WTC11 (cell line): ENCODE measurements at regions not wholly inside any gene's neighbourhood (a gene's known extent, or its start where the extent isn't known, plus 50 kb on each side); places are given as distances from the start of the nearest gene placed in this dataset.

ENCODE experiments used
- ATAC-seq: fragments of 200-7000 bp; cut with Tn5 transposase; 2 replicates; pipeline ENCODE4 v1.10.0; 2021; ENCODE audit warnings: mild to moderate bottlenecking, moderate library complexity
- CTCF ChIA-PET: fragments of 300-600 bp; sonication (Branson Sonifier 250); formaldehyde crosslinking; loops from one replicate; lab custom pipeline; 2021; ENCODE audit warnings: antibody characterized with exemption; lab: Charles Lee
- POLR2A ChIA-PET: fragments of 350-600 bp; sonication (Branson Sonifier 250); formaldehyde crosslinking; loops from one replicate; lab custom pipeline; 2021; ENCODE audit warnings: antibody characterized with exemption; lab: Charles Lee
- DNase-seq: peaks from one replicate; pipeline ENCODE4 v3.0.0; 2021; ENCODE audit warnings: low spot score
- H3K27ac Mint-ChIP-seq: 2 replicates; pipeline ENCODE4 v1.8.0; 2021; ENCODE audit warnings: mixed read lengths
- H3K27me3 Mint-ChIP-seq: 2 replicates; pipeline ENCODE4 v1.8.0; 2021; ENCODE audit warnings: low read depth, mild to moderate bottlenecking, moderate library complexity, mixed read lengths
- H3K36me3 Mint-ChIP-seq: 2 replicates; pipeline ENCODE4 v1.8.0; 2021; ENCODE audit warnings: mixed read lengths
- H3K4me1 Mint-ChIP-seq: 2 replicates; pipeline ENCODE4 v1.8.0; 2022; ENCODE audit warnings: mixed read lengths
- H3K4me3 Mint-ChIP-seq: 2 replicates; pipeline ENCODE4 v1.8.0; 2021; ENCODE audit warnings: mild to moderate bottlenecking, moderate library complexity, mixed read lengths
- H3K9me3 Mint-ChIP-seq: 2 replicates; pipeline ENCODE4 v1.8.0; 2021; ENCODE audit warnings: mixed read lengths
- ATF2 ChIP-seq: sonication (generic); formaldehyde crosslinking; IDR thresholded peaks from 2 replicates; pipeline ENCODE4 v1.8.1; 2022; ENCODE audit warnings: low read depth, missing genetic modification reagents, borderline replicate concordance
- CREB1 ChIP-seq: sonication (generic); formaldehyde crosslinking; IDR thresholded peaks from 2 replicates; pipeline ENCODE4 v1.8.0; 2023; ENCODE audit warnings: mild to moderate bottlenecking, missing genetic modification reagents
- CREM ChIP-seq: sonication (generic); formaldehyde crosslinking; IDR thresholded peaks from 2 replicates; pipeline ENCODE4 v1.8.1; 2022; ENCODE audit warnings: mild to moderate bottlenecking, missing genetic modification reagents, moderate library complexity
- E2F1 ChIP-seq: sonication (generic); formaldehyde crosslinking; IDR thresholded peaks from 2 replicates; pipeline ENCODE4 v1.8.0; 2022; ENCODE audit warnings: mild to moderate bottlenecking, missing genetic modification reagents
- ELF4 ChIP-seq: sonication (generic); formaldehyde crosslinking; IDR thresholded peaks from 2 replicates; pipeline ENCODE4 v1.8.1; 2022; ENCODE audit warnings: low read depth, mild to moderate bottlenecking, moderate library complexity, missing genetic modification reagents
- ESRRA ChIP-seq: sonication (generic); formaldehyde crosslinking; IDR thresholded peaks from 2 replicates; pipeline ENCODE4 v1.8.1; 2022; ENCODE audit warnings: mild to moderate bottlenecking, missing genetic modification reagents, borderline replicate concordance
- FOXJ3 ChIP-seq: sonication (generic); formaldehyde crosslinking; IDR thresholded peaks from 2 replicates; pipeline ENCODE4 v1.9.0; 2021; ENCODE audit warnings: missing genetic modification reagents, mild to moderate bottlenecking, borderline replicate concordance
- GRHL2 ChIP-seq: fragments of 250-450 bp; sonication (Bioruptor Pico); IDR thresholded peaks from 2 replicates; pipeline ENCODE4 v1.8.0; 2022; ENCODE audit warnings: mild to moderate bottlenecking, moderate library complexity; ENCODE audit not compliant: insufficient replicate concordance, severe bottlenecking
- IRF1 ChIP-seq: sonication (generic); formaldehyde crosslinking; IDR thresholded peaks from 2 replicates; pipeline ENCODE4 v1.8.0; 2023; ENCODE audit warnings: missing genetic modification reagents
- KAT7 ChIP-seq: sonication (generic); formaldehyde crosslinking; IDR thresholded peaks from 2 replicates; pipeline ENCODE4 v1.8.1; 2023; ENCODE audit warnings: missing genetic modification reagents, mild to moderate bottlenecking, borderline replicate concordance
- MAX ChIP-seq: sonication (generic); formaldehyde crosslinking; IDR thresholded peaks from 2 replicates; pipeline ENCODE4 v1.8.0; 2022; ENCODE audit warnings: mild to moderate bottlenecking, missing genetic modification reagents
- NFYB ChIP-seq: sonication (generic); formaldehyde crosslinking; conservative IDR thresholded peaks from 2 replicates; pipeline ENCODE4 v1.8.0; 2022; ENCODE audit warnings: low read depth, missing genetic modification reagents
- NR1H2 ChIP-seq: sonication (generic); formaldehyde crosslinking; IDR thresholded peaks from 2 replicates; pipeline ENCODE4 v1.9.0; 2021; ENCODE audit warnings: mild to moderate bottlenecking, moderate library complexity, missing genetic modification reagents
- RELA ChIP-seq: sonication (generic); formaldehyde crosslinking; IDR thresholded peaks from 2 replicates; pipeline ENCODE4 v1.8.1; 2022; ENCODE audit warnings: missing genetic modification reagents, mild to moderate bottlenecking, borderline replicate concordance
- RORB ChIP-seq: fragments of 250-450 bp; sonication (Bioruptor Pico); IDR thresholded peaks from 2 replicates; pipeline ENCODE4 v1.9.0; 2021; ENCODE audit warnings: mild to moderate bottlenecking
- TCF7 ChIP-seq: sonication (generic); formaldehyde crosslinking; IDR thresholded peaks from 2 replicates; pipeline ENCODE4 v1.8.0; 2022; ENCODE audit warnings: mild to moderate bottlenecking, low read depth, missing genetic modification reagents, moderate library complexity
- ZNF671 ChIP-seq: fragments of 250-450 bp; sonication (Bioruptor Pico); IDR thresholded peaks from 2 replicates; pipeline ENCODE4 v1.8.0; 2021; ENCODE audit warnings: mild to moderate bottlenecking
- TF ChIP-seq, protein P1 (sequence below): sonication (generic); formaldehyde crosslinking; IDR thresholded peaks from 2 replicates; pipeline ENCODE4 v1.8.1; 2023; ENCODE audit warnings: mild to moderate bottlenecking, missing genetic modification reagents, moderate library complexity
- TF ChIP-seq, protein P2 (sequence below): sonication (generic); formaldehyde crosslinking; conservative IDR thresholded peaks from 2 replicates; pipeline ENCODE4 v1.8.1; 2023; ENCODE audit warnings: mild to moderate bottlenecking, low read depth, missing genetic modification reagents, moderate library complexity
- TF ChIP-seq, protein P3 (sequence below): sonication (generic); formaldehyde crosslinking; IDR thresholded peaks from 2 replicates; pipeline ENCODE4 v1.8.0; 2023; ENCODE audit warnings: missing genetic modification reagents, mild to moderate bottlenecking, borderline replicate concordance
- TF ChIP-seq, protein P4 (sequence below): fragments of 200-600 bp; IDR thresholded peaks from 2 replicates; pipeline ENCODE4 v1.8.0; 2022; ENCODE audit warnings: antibody characterized with exemption

GRCh38 chr5:160961038-160961437 lies 109.0 kb upstream of the ATP10B start:
- TF ChIP-seq RELA = no peak
- TF ChIP-seq ZNF671 = no peak
- TF ChIP-seq NR1H2 (CRISPR knock-in tag) = no peak
- TF ChIP-seq, protein P1, sequence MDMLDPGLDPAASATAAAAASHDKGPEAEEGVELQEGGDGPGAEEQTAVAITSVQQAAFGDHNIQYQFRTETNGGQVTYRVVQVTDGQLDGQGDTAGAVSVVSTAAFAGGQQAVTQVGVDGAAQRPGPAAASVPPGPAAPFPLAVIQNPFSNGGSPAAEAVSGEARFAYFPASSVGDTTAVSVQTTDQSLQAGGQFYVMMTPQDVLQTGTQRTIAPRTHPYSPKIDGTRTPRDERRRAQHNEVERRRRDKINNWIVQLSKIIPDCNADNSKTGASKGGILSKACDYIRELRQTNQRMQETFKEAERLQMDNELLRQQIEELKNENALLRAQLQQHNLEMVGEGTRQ = no peak
- TF ChIP-seq TCF7 (CRISPR knock-in tag) = no peak
- Mint-ChIP-seq H3K9me3 (no peaks in the 10 kb centered on the region), H3K27me3 (no peaks in the 10 kb centered on the region), H3K27ac (no peak overlapping the region), H3K36me3 (no peaks in the 10 kb centered on the region), H3K4me1 (no peaks in the 10 kb centered on the region), H3K4me3 (no peak overlapping the region)
- ATAC-seq = no peak
- ChIA-PET CTCF (no interaction called here), POLR2A (no interaction called here)
- no peak for DNase-seq

DNA sequence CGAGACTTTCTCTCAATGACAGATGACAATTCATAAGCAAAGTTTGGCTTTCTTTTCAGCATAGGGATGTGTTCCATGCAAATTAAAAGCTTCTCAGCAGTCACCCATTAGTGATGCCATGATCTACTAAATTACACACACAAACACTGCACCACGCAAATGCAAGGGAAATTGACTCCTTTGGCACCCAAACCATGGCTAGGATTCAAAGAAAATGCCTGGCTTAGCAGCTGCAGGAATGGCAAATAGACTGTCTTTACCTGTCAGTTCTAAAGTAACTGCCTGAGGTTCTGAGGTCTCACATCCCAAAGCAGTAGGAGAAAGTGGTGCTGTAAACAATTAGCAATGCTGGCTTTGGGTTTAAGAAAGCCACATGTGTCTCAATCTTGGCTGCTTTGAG lies 108.6 kb upstream of the ATP10B start:
- ChIA-PET CTCF (no interaction called here), POLR2A (no interaction called here)
- DNase-seq (no peak), ATAC-seq (no peak)
- H3K4me3 Mint-ChIP-seq = no peak overlapping the region
- no peaks in the 10 kb centered on the region for H3K27me3 Mint-ChIP-seq
- no peak overlapping the region for H3K27ac Mint-ChIP-seq
- H3K4me1 Mint-ChIP-seq = no peaks in the 10 kb centered on the region
- H3K36me3 Mint-ChIP-seq = no peaks in the 10 kb centered on the region
- H3K9me3 Mint-ChIP-seq = no peaks in the 10 kb centered on the region
- no peak for TF ChIP-seq ESRRA (CRISPR knock-in tag)
- TF ChIP-seq, protein P2, sequence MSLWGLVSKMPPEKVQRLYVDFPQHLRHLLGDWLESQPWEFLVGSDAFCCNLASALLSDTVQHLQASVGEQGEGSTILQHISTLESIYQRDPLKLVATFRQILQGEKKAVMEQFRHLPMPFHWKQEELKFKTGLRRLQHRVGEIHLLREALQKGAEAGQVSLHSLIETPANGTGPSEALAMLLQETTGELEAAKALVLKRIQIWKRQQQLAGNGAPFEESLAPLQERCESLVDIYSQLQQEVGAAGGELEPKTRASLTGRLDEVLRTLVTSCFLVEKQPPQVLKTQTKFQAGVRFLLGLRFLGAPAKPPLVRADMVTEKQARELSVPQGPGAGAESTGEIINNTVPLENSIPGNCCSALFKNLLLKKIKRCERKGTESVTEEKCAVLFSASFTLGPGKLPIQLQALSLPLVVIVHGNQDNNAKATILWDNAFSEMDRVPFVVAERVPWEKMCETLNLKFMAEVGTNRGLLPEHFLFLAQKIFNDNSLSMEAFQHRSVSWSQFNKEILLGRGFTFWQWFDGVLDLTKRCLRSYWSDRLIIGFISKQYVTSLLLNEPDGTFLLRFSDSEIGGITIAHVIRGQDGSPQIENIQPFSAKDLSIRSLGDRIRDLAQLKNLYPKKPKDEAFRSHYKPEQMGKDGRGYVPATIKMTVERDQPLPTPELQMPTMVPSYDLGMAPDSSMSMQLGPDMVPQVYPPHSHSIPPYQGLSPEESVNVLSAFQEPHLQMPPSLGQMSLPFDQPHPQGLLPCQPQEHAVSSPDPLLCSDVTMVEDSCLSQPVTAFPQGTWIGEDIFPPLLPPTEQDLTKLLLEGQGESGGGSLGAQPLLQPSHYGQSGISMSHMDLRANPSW (CRISPR knock-in tag) = no peak
- TF ChIP-seq FOXJ3 (CRISPR knock-in tag) = no peak
- TF ChIP-seq ATF2 = no peak
- TF ChIP-seq, protein P3, sequence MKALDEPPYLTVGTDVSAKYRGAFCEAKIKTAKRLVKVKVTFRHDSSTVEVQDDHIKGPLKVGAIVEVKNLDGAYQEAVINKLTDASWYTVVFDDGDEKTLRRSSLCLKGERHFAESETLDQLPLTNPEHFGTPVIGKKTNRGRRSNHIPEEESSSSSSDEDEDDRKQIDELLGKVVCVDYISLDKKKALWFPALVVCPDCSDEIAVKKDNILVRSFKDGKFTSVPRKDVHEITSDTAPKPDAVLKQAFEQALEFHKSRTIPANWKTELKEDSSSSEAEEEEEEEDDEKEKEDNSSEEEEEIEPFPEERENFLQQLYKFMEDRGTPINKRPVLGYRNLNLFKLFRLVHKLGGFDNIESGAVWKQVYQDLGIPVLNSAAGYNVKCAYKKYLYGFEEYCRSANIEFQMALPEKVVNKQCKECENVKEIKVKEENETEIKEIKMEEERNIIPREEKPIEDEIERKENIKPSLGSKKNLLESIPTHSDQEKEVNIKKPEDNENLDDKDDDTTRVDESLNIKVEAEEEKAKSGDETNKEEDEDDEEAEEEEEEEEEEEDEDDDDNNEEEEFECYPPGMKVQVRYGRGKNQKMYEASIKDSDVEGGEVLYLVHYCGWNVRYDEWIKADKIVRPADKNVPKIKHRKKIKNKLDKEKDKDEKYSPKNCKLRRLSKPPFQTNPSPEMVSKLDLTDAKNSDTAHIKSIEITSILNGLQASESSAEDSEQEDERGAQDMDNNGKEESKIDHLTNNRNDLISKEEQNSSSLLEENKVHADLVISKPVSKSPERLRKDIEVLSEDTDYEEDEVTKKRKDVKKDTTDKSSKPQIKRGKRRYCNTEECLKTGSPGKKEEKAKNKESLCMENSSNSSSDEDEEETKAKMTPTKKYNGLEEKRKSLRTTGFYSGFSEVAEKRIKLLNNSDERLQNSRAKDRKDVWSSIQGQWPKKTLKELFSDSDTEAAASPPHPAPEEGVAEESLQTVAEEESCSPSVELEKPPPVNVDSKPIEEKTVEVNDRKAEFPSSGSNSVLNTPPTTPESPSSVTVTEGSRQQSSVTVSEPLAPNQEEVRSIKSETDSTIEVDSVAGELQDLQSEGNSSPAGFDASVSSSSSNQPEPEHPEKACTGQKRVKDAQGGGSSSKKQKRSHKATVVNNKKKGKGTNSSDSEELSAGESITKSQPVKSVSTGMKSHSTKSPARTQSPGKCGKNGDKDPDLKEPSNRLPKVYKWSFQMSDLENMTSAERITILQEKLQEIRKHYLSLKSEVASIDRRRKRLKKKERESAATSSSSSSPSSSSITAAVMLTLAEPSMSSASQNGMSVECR (CRISPR knock-in tag) = no peak
- TF ChIP-seq, protein P4, sequence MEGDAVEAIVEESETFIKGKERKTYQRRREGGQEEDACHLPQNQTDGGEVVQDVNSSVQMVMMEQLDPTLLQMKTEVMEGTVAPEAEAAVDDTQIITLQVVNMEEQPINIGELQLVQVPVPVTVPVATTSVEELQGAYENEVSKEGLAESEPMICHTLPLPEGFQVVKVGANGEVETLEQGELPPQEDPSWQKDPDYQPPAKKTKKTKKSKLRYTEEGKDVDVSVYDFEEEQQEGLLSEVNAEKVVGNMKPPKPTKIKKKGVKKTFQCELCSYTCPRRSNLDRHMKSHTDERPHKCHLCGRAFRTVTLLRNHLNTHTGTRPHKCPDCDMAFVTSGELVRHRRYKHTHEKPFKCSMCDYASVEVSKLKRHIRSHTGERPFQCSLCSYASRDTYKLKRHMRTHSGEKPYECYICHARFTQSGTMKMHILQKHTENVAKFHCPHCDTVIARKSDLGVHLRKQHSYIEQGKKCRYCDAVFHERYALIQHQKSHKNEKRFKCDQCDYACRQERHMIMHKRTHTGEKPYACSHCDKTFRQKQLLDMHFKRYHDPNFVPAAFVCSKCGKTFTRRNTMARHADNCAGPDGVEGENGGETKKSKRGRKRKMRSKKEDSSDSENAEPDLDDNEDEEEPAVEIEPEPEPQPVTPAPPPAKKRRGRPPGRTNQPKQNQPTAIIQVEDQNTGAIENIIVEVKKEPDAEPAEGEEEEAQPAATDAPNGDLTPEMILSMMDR = no peak
- TF ChIP-seq NFYB = no peak
- TF ChIP-seq CREB1 = no peak
- no peak for TF ChIP-seq IRF1 (CRISPR knock-in tag)
- no peak for TF ChIP-seq E2F1 (CRISPR knock-in tag)
- TF ChIP-seq GRHL2 (CRISPR knock-in tag) = no peak
- TF ChIP-seq KAT7 (CRISPR knock-in tag) = no peak
- TF ChIP-seq CREM = no peak
- no peak for TF ChIP-seq MAX (CRISPR knock-in tag)
- TF ChIP-seq RORB = no peak
- TF ChIP-seq ELF4 (CRISPR knock-in tag) = no peak
- no peak for TF ChIP-seq RELA
- no peak for TF ChIP-seq NR1H2 (CRISPR knock-in tag)
